ENCODE measurements at regions not wholly inside any gene's neighbourhood (a gene's known extent, or its start where the extent isn't known, plus 50 kb on each side); places are given as distances from the start of the nearest gene placed in this dataset.

GRCh38 chr21:17427831-17428483 is 84.9 kb upstream of the CXADR start:
- TF ChIP-seq CTCF (IDR thresholded peaks at IDR 0.05) (no peak), POLR2A (IDR thresholded peaks at IDR 0.05) (no peak)

All from heart left ventricle (tissue), 13 donors.